Caco-2 (cell line): ENCODE measurements at regions not wholly inside any gene's neighbourhood (a gene's known extent, or its start where the extent isn't known, plus 50 kb on each side); places are given as distances from the start of the nearest gene placed in this dataset.
"Not testable (repeated sequence)": the region's sequence is repeated elsewhere in the genome, so short reads cannot be mapped to it uniquely, and the experiment has no call there.

Source experiments
- BruUV-seq: library from RNA; stranded (reverse); fragments of 400-500 nt; replicated peaks from 2 replicates; lab custom pipeline; 2021; lab: Mats Ljungman, UMichigan
- CTCF ChIA-PET: fragments of 300-600 bp; sonication (Branson Sonifier 250); formaldehyde crosslinking; loops from one replicate; lab custom pipeline; 2022; ENCODE audit warnings: antibody characterized with exemption; lab: Charles Lee
- POLR2A ChIA-PET: fragments of 300-600 bp; sonication (Branson Sonifier 250); formaldehyde crosslinking; loops from one replicate; lab custom pipeline; 2022; ENCODE audit warnings: antibody characterized with exemption; lab: Charles Lee
- DNase-seq, 2 experiments: peaks; one replicate each; pipeline versions ENCODE4 v3.0.0 to v3.0.0-alpha.2; 2020 to 2022
- H3K27me3 ChIP-seq: replicated peaks from 2 replicates; pipeline ENCODE4 v1.6.0; 2011; ENCODE audit warnings: low read length; ENCODE audit not compliant: control insufficient read depth, insufficient read depth
- H3K36me3 ChIP-seq: 2 replicates; pipeline ENCODE4 v1.5.1; 2011; ENCODE audit warnings: low read length; ENCODE audit not compliant: control insufficient read depth, insufficient read depth
- H3K4me1 ChIP-seq: fragments of 250-450 bp; sonication (Bioruptor Pico); 2 replicates; pipeline ENCODE4 v1.5.1; 2020; ENCODE audit warnings: mild to moderate bottlenecking
- H3K4me3 ChIP-seq: 2 replicates; pipeline ENCODE4 v1.5.1; 2011; ENCODE audit warnings: low read depth, mild to moderate bottlenecking, control low read depth, low read length
- H3K9me3 ChIP-seq: fragments of 250-450 bp; sonication (Bioruptor Pico); 2 replicates; pipeline ENCODE4 v1.5.1; 2020; ENCODE audit warnings: mild to moderate bottlenecking, moderate library complexity
- H3K27ac Mint-ChIP-seq: one replicate; pipeline ENCODE4 v1.8.0; 2022; ENCODE audit warnings: mixed read lengths; ENCODE audit not compliant: unreplicated experiment
- H3K27me3 Mint-ChIP-seq: one replicate; pipeline ENCODE4 v1.8.0; 2022; ENCODE audit warnings: mixed read lengths; ENCODE audit not compliant: insufficient read depth, unreplicated experiment
- H3K36me3 Mint-ChIP-seq: one replicate; pipeline ENCODE4 v1.8.0; 2022; ENCODE audit warnings: mild to moderate bottlenecking, mixed read lengths; ENCODE audit not compliant: insufficient read depth, unreplicated experiment
- H3K4me1 Mint-ChIP-seq: one replicate; pipeline ENCODE4 v1.8.0; 2022; ENCODE audit warnings: low read depth, mixed read lengths; ENCODE audit not compliant: unreplicated experiment
- H3K4me3 Mint-ChIP-seq: one replicate; pipeline ENCODE4 v1.8.0; 2022; ENCODE audit warnings: mild to moderate bottlenecking, moderate library complexity, mixed read lengths; ENCODE audit not compliant: unreplicated experiment
- H3K9me3 Mint-ChIP-seq: one replicate; pipeline ENCODE4 v1.8.0; 2022; ENCODE audit warnings: mixed read lengths; ENCODE audit not compliant: unreplicated experiment
- CTCF ChIP-seq, 2 experiments: fragments of 200-600 bp in 1 of 2; IDR thresholded peaks; 1 replicate in 1 of 2; 2 replicates in 1 of 2; pipeline versions ENCODE4 v1.5.1 to v1.8.0; 2011 to 2022; ENCODE audit warnings: antibody characterized with exemption in 1 of 2, control low read depth in 1 of 2, inconsistent platforms in 1 of 2, low read depth in 1 of 2, low read length in 1 of 2, mild to moderate bottlenecking in 1 of 2, moderate library complexity in 1 of 2; ENCODE audit not compliant: insufficient read depth in 1 of 2, severe bottlenecking in 1 of 2, unreplicated experiment in 1 of 2
- intact Hi-C: fragments of 100-400 bp; cut with micrococcal nuclease; formaldehyde crosslinking; loops from one replicate; pipeline ENCODE4 v1.10.0; 2022; ENCODE audit not compliant: unreplicated experiment

- H3K9me3 ChIP-seq: no peaks in the 10 kb centered on the region; the same call in 1 of the 2 replicates
- peaks cover 17% of the 10 kb centered on the region for H3K27me3 Mint-ChIP-seq
- H3K4me1 Mint-ChIP-seq: no peaks in the 10 kb centered on the region
- no peak overlapping the region for H3K4me3 Mint-ChIP-seq
- H3K9me3 Mint-ChIP-seq: no peaks in the 10 kb centered on the region
- no peaks in the 10 kb centered on the region for H3K4me1 ChIP-seq
- ChIA-PET CTCF (no interaction called here), POLR2A (no interaction called here)
- no peaks in the 10 kb centered on the region for H3K36me3 ChIP-seq
- no peak for DNase-seq
- H3K36me3 Mint-ChIP-seq: no peaks in the 10 kb centered on the region
- intact Hi-C loops: no loop called here
- no peaks in the 10 kb centered on the region; the same call in 1 of the 2 replicates for H3K27me3 ChIP-seq
- H3K4me3 ChIP-seq: no peak overlapping the region
- no TSS peak for BruUV-seq
- TF ChIP-seq CTCF (IDR thresholded peaks at IDR 0.05; ENCODE audit: insufficient read depth in 1 of 2, low read depth in 1 of 2, low read length in 1 of 2, severe bottlenecking in 1 of 2, unreplicated experiment in 1 of 2): no peak
- H3K27ac Mint-ChIP-seq: no peak overlapping the region
Observed at GRCh38 chr13:23119131-23119530, 61.6 kb upstream of the SGCG start.

GRCh38 chr13:23127540-23127939, 53.2 kb upstream of the SGCG start:
- H3K9me3 ChIP-seq, H3K4me3 ChIP-seq, BruUV-seq, CTCF ChIA-PET, H3K27ac Mint-ChIP-seq, POLR2A ChIA-PET, H3K36me3 Mint-ChIP-seq, H3K4me1 Mint-ChIP-seq, H3K27me3 Mint-ChIP-seq, intact Hi-C loops, DNase-seq, H3K4me3 Mint-ChIP-seq, H3K36me3 ChIP-seq, H3K27me3 ChIP-seq, H3K9me3 Mint-ChIP-seq, H3K4me1 ChIP-seq: not testable (repeated sequence)

DNA sequence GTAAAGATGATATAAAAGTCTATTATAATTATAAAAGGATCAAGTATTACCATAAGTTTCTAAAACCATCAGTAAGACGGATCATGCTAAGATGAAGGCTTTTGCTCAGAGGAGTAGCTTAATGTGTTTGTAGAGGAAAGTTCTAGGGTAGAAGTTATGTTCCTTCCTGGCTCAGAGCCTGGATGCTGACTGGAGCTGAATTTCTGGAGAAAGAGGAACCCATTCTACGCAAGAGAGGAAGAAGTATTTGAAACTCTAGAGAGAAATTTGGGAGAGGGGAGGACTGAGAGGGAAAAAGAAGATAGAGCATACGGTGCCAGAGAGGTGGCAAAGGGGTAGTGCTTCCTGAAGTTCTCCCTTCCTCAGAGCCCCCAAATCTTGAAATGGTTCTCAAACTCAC, 51.4 kb upstream of the SGCG start:
- H3K4me3 Mint-ChIP-seq: no peak overlapping the region
- CTCF ChIA-PET: no interaction called here
- Histone ChIP-seq H3K9me3 (no peaks in the 10 kb centered on the region), H3K36me3 (no peaks in the 10 kb centered on the region), H3K27me3 (no peaks in the 10 kb centered on the region), H3K4me3 (no peak overlapping the region), H3K4me1 (no peaks in the 10 kb centered on the region)
- no TSS peak for BruUV-seq
- intact Hi-C loops: no loop called here
- DNase-seq: no peak
- no peaks in the 10 kb centered on the region for H3K36me3 Mint-ChIP-seq
- H3K4me1 Mint-ChIP-seq: no peaks in the 10 kb centered on the region
- H3K27me3 Mint-ChIP-seq: no peaks in the 10 kb centered on the region
- no peak for TF ChIP-seq CTCF (IDR thresholded peaks at IDR 0.05; ENCODE audit: insufficient read depth in 1 of 2, low read depth in 1 of 2, low read length in 1 of 2, severe bottlenecking in 1 of 2, unreplicated experiment in 1 of 2)
- no peak overlapping the region for H3K27ac Mint-ChIP-seq
- H3K9me3 Mint-ChIP-seq: no peaks in the 10 kb centered on the region
- POLR2A ChIA-PET: no interaction called here
